SU-DHL-6 (cell line): ENCODE measurements at regions not wholly inside any gene's neighbourhood (a gene's known extent, or its start where the extent isn't known, plus 50 kb on each side); places are given as distances from the start of the nearest gene placed in this dataset.

ENCODE experiments used
- CTCF ChIP-seq: fragments of 200-600 bp; sonication (generic); IDR thresholded peaks from one replicate; pipeline ENCODE4 v1.5.1; 2017; ENCODE audit warnings: antibody characterized with exemption, mild to moderate bottlenecking, low read length, moderate library complexity; ENCODE audit not compliant: insufficient read depth, poor library complexity, severe bottlenecking
- EZH2phosphoT487 ChIP-seq: fragments of 200-600 bp; sonication (generic), shearing (Covaris generic); conservative IDR thresholded peaks from 2 replicates; pipeline ENCODE4 v1.6.1; 2018; ENCODE audit warnings: mild to moderate bottlenecking, antibody characterized with exemption, low read length, moderate library complexity, mixed read lengths

- TF ChIP-seq CTCF (no peak), EZH2phosphoT487 (no peak)
Measured at GRCh38 chr7:67940400-67940799, 943.8 kb downstream of the TYW1 start.
